ENCODE measurements at regions not wholly inside any gene's neighbourhood (a gene's known extent, or its start where the extent isn't known, plus 50 kb on each side); places are given as distances from the start of the nearest gene placed in this dataset.

GRCh38 chr10:128930515-128930914 lies 536.5 kb upstream of the MGMT start:
- TF ChIP-seq POLR2A (IDR thresholded peaks at IDR 0.05) = no peak
- no peak for TF ChIP-seq CTCF (IDR thresholded peaks at IDR 0.05)

All from uterus (tissue), 2 donors.